IMR-90 (cell line): ENCODE measurements at regions not wholly inside any gene's neighbourhood (a gene's known extent, or its start where the extent isn't known, plus 50 kb on each side); places are given as distances from the start of the nearest gene placed in this dataset.

ENCODE experiments used
- ATAC-seq: fragments of 200-7000 bp; cut with Tn5 transposase; 2 replicates; pipeline ENCODE4 v1.9.1; 2020; ENCODE audit warnings: low read depth, mild to moderate bottlenecking, moderate library complexity
- BruUV-seq: library from RNA; stranded (reverse); fragments of 400-500 nt; replicated peaks from 2 replicates; lab custom pipeline; 2021; lab: Mats Ljungman, UMichigan
- CTCF ChIA-PET: fragments of 300-600 bp; formaldehyde crosslinking; extraction: SDS; loops from one replicate; lab custom pipeline; 2021; ENCODE audit warnings: antibody characterized with exemption; lab: Yijun Ruan, JAX
- POLR2A ChIA-PET: fragments of 300-600 bp; sonication (Branson Sonifier 250); formaldehyde crosslinking; loops from one replicate; lab custom pipeline; 2022; ENCODE audit warnings: antibody characterized with exemption; ENCODE audit not compliant: unreplicated experiment; lab: Charles Lee
- DNase-seq: peaks from one replicate; pipeline ENCODE4 v3.0.0; 2013
- H2AFZ ChIP-seq: replicated peaks from 2 replicates; pipeline ENCODE3; 2013; ENCODE audit warnings: low read length, mild to moderate bottlenecking; ENCODE audit not compliant: poor library complexity
- H2AK5ac ChIP-seq: 2 replicates; pipeline ENCODE4 v1.6.1; 2013; ENCODE audit warnings: low read depth, low read length, inconsistent platforms
- H2AK9ac ChIP-seq: replicated peaks from 2 replicates; pipeline ENCODE3; 2013; ENCODE audit warnings: mild to moderate bottlenecking, low read depth, low read length, moderate library complexity; ENCODE audit not compliant: poor library complexity
- H2BK120ac ChIP-seq: 2 replicates; pipeline ENCODE4 v1.6.1; 2013; ENCODE audit warnings: low read depth, low read length, inconsistent platforms
- H2BK15ac ChIP-seq: 3 replicates; pipeline ENCODE4 v1.6.1; 2013; ENCODE audit warnings: low read depth, low read length, inconsistent platforms
- H2BK20ac ChIP-seq: 2 replicates; pipeline ENCODE4 v1.6.1; 2013; ENCODE audit warnings: low read depth, mild to moderate bottlenecking, inconsistent platforms, low read length, moderate library complexity
- H2BK5ac ChIP-seq: 2 replicates; pipeline ENCODE4 v1.6.1; 2013; ENCODE audit warnings: mild to moderate bottlenecking, low read depth, low read length, inconsistent platforms; ENCODE audit not compliant: poor library complexity, severe bottlenecking
- H3K14ac ChIP-seq: replicated peaks from 2 replicates; pipeline ENCODE4 v1.6.1; 2013; ENCODE audit warnings: low read depth, low read length, inconsistent platforms
- H3K18ac ChIP-seq: 2 replicates; pipeline ENCODE4 v1.6.1; 2013; ENCODE audit warnings: low read depth, low read length, control low read depth
- H3K23ac ChIP-seq: 2 replicates; pipeline ENCODE4 v1.6.1; 2013; ENCODE audit warnings: low read depth, low read length, inconsistent platforms
- H3K27ac ChIP-seq: 2 replicates; pipeline ENCODE4 v1.5.1; 2013; ENCODE audit warnings: mild to moderate bottlenecking, control low read depth, low read length; ENCODE audit not compliant: insufficient read depth
- H3K27me3 ChIP-seq: 2 replicates; pipeline ENCODE4 v1.6.1; 2013; ENCODE audit warnings: low read length; ENCODE audit not compliant: control insufficient read depth, insufficient read depth
- H3K36me3 ChIP-seq: 2 replicates; pipeline ENCODE4 v1.6.1; 2013; ENCODE audit warnings: low read length, mixed read lengths; ENCODE audit not compliant: control insufficient read depth, insufficient read depth
- H3K4ac ChIP-seq: 2 replicates; pipeline ENCODE4 v1.6.1; 2013; ENCODE audit warnings: low read depth, low read length, inconsistent platforms
- H3K4me1 ChIP-seq: 2 replicates; pipeline ENCODE4 v1.6.1; 2013; ENCODE audit warnings: low read length, mixed read lengths; ENCODE audit not compliant: control insufficient read depth, insufficient read depth
- H3K4me2 ChIP-seq: 2 replicates; pipeline ENCODE4 v1.6.1; 2013; ENCODE audit warnings: low read depth, mild to moderate bottlenecking, control low read depth, low read length, moderate library complexity
- H3K4me3 ChIP-seq: 2 replicates; pipeline ENCODE4 v1.5.1; 2013; ENCODE audit warnings: low read depth, mild to moderate bottlenecking, control low read depth, low read length, moderate library complexity; ENCODE audit not compliant: insufficient read depth
- H3K56ac ChIP-seq: 2 replicates; pipeline ENCODE4 v1.6.1; 2013; ENCODE audit warnings: low read length, inconsistent platforms; ENCODE audit not compliant: insufficient read depth; ENCODE audit errors: extremely low read depth
- H3K79me1 ChIP-seq, 2 experiments: 2 replicates each; pipeline ENCODE4 v1.6.1; 2013; ENCODE audit warnings: low read length in 2 of 2, inconsistent platforms in 1 of 2, low read depth in 1 of 2
- H3K9ac ChIP-seq: 2 replicates; pipeline ENCODE4 v1.6.1; 2013; ENCODE audit warnings: low read depth, low read length, control low read depth
- H3K9me1 ChIP-seq: 2 replicates; pipeline ENCODE4 v1.6.1; 2013; ENCODE audit warnings: low read length, inconsistent platforms; ENCODE audit not compliant: insufficient read depth
- H3K9me3 ChIP-seq: 2 replicates; pipeline ENCODE4 v1.6.1; 2013; ENCODE audit warnings: low read length; ENCODE audit not compliant: control insufficient read depth, insufficient read depth
- H4K20me1 ChIP-seq: 2 replicates; pipeline ENCODE4 v1.6.1; 2013; ENCODE audit warnings: low read length, inconsistent platforms; ENCODE audit not compliant: insufficient read depth
- H4K5ac ChIP-seq: 2 replicates; pipeline ENCODE4 v1.6.1; 2013; ENCODE audit warnings: mild to moderate bottlenecking, low read depth, low read length, control low read depth
- H4K8ac ChIP-seq, 2 experiments: 2 replicates each; pipeline ENCODE4 v1.6.1; 2013; ENCODE audit warnings: low read depth in 2 of 2, low read length in 2 of 2, control low read depth in 1 of 2, inconsistent platforms in 1 of 2
- H4K91ac ChIP-seq: 2 replicates; pipeline ENCODE4 v1.6.1; 2013; ENCODE audit warnings: low read depth, low read length, inconsistent platforms; ENCODE audit not compliant: insufficient read depth
- BHLHE40 ChIP-seq: fragments of 150-350 bp; IDR thresholded peaks from 2 replicates; pipeline ENCODE4 v1.6.1; 2016; ENCODE audit warnings: mild to moderate bottlenecking, low read depth, low read length
- CHD1 ChIP-seq: IDR thresholded peaks from 2 replicates; pipeline ENCODE4 v1.6.1; 2012; ENCODE audit warnings: low read depth, low read length, improper control_type of control experiment
- FOS ChIP-seq: fragments of 150-350 bp; IDR thresholded peaks from 2 replicates; pipeline ENCODE4 v1.6.1; 2016; ENCODE audit warnings: low read depth, low read length
- MAZ ChIP-seq: IDR thresholded peaks from 2 replicates; pipeline ENCODE4 v1.6.1; 2012; ENCODE audit warnings: low read depth, mild to moderate bottlenecking, low read length, improper control_type of control experiment, moderate library complexity, borderline replicate concordance
- POLR2A ChIP-seq: IDR thresholded peaks from 2 replicates; pipeline ENCODE4 v1.6.1; 2012; ENCODE audit warnings: mild to moderate bottlenecking, low read depth, low read length
- RAD21 ChIP-seq: IDR thresholded peaks from 2 replicates; pipeline ENCODE4 v1.6.1; 2012; ENCODE audit warnings: low read length, improper control_type of control experiment
- RFX5 ChIP-seq: IDR thresholded peaks from 2 replicates; pipeline ENCODE4 v1.8.0; 2012; ENCODE audit warnings: low read depth, mild to moderate bottlenecking, low read length, moderate library complexity
- WGBS, 2 experiments: methylation state at CpG; one replicate each; pipeline versions ENCODE4 v1.1.5 to v1.1.7; 2013; ENCODE audit warnings: missing lambda C conversion rate in 2 of 2; ENCODE audit not compliant: insufficient read length in 1 of 2; ENCODE audit errors: extremely low coverage in 2 of 2; 5-methylcytosine and 5-hydroxymethylcytosine counted together
- dilution Hi-C: fragments of 300-500 bp; cut with HindIII; formaldehyde crosslinking; loops from one replicate; pipeline ENCODE4 v1.14.3; 2018; ENCODE audit warnings: low sequenced_read_pairs; ENCODE audit not compliant: unreplicated experiment
- in situ Hi-C: fragments of 300-500 bp; cut with MboI; formaldehyde crosslinking; loops from 3 replicates; pipeline ENCODE4 v1.14.3; 2019; ENCODE audit warnings: low sequenced_read_pairs, inconsistent platforms, mixed read lengths
- intact Hi-C: fragments of 100-400 bp; cut with micrococcal nuclease; formaldehyde crosslinking; loops from 2 replicates; pipeline ENCODE4 v1.10.0; 2022

- H2BK15ac ChIP-seq, result no peak overlapping the region
- H3K23ac ChIP-seq, result no peak overlapping the region
- H4K20me1 ChIP-seq, result no peaks in the 10 kb centered on the region
- H3K9me3 ChIP-seq, result no peaks in the 10 kb centered on the region
- in situ Hi-C loops (no loop called here), intact Hi-C loops (no loop called here), dilution Hi-C loops (no loop called here)
- H3K79me1 ChIP-seq, result no peaks in the 10 kb centered on the region
- H3K14ac ChIP-seq, result no peak overlapping the region
- H2AFZ ChIP-seq, result no peak overlapping the region
- no peak overlapping the region for H2BK5ac ChIP-seq
- no peaks in the 10 kb centered on the region for H3K4me1 ChIP-seq
- no CpG with 5 or more reads among the region's 2 CpGs for WGBS, 2 experiments
- H3K4me3 ChIP-seq, result no peak overlapping the region
- H4K5ac ChIP-seq, result no peak overlapping the region
- H3K18ac ChIP-seq, result no peak overlapping the region
- CTCF ChIA-PET, result no interaction called here
- ATAC-seq (no peak), DNase-seq (no peak)
- no peak overlapping the region for H2BK120ac ChIP-seq
- H4K8ac ChIP-seq, result no peak overlapping the region
- no peak overlapping the region for H2AK5ac ChIP-seq
- BruUV-seq, result no TSS peak
- no peak overlapping the region for H2BK20ac ChIP-seq
- no peak overlapping the region for H3K56ac ChIP-seq
- H3K9me1 ChIP-seq, result no peaks in the 10 kb centered on the region
- TF ChIP-seq RFX5 (no peak), MAZ (no peak), FOS (no peak), RAD21 (no peak), BHLHE40 (no peak), POLR2A (no peak), CHD1 (no peak)
- no peak overlapping the region for H4K91ac ChIP-seq
- H3K27me3 ChIP-seq, result no peaks in the 10 kb centered on the region
- no peak overlapping the region for H3K27ac ChIP-seq
- POLR2A ChIA-PET, result no interaction called here
- no peak overlapping the region for H2AK9ac ChIP-seq
- no peak overlapping the region for H3K4ac ChIP-seq
- H3K9ac ChIP-seq, result no peak overlapping the region
- H3K4me2 ChIP-seq, result no peak overlapping the region
- H3K36me3 ChIP-seq, result no peaks in the 10 kb centered on the region
Observed at GRCh38 chr11:23391031-23391430, 530.8 kb upstream of the CCDC179 start.
